Omental fat pad (tissue), 3 donors: ENCODE measurements at regions not wholly inside any gene's neighbourhood (a gene's known extent, or its start where the extent isn't known, plus 50 kb on each side); places are given as distances from the start of the nearest gene placed in this dataset.

Experiments used
- ATAC-seq: fragments of 150-250 bp; one replicate; pipeline ENCODE4 v1.9.1; 2016; ENCODE audit warnings: mild to moderate bottlenecking, moderate library complexity; ENCODE audit not compliant: low FRiP score
- DNase-seq: peaks from one replicate; pipeline ENCODE4 v3.0.0-alpha.2; 2019; ENCODE audit warnings: low spot score
- TF ChIP-seq, protein P1 (sequence below), 3 donors: fragments of 450-650 bp; IDR thresholded peaks; one replicate each; pipeline ENCODE4 v1.5.1; 2016 to 2017; ENCODE audit warnings: antibody characterized with exemption in 3 of 3, mild to moderate bottlenecking in 3 of 3, moderate library complexity in 2 of 3

DNA sequence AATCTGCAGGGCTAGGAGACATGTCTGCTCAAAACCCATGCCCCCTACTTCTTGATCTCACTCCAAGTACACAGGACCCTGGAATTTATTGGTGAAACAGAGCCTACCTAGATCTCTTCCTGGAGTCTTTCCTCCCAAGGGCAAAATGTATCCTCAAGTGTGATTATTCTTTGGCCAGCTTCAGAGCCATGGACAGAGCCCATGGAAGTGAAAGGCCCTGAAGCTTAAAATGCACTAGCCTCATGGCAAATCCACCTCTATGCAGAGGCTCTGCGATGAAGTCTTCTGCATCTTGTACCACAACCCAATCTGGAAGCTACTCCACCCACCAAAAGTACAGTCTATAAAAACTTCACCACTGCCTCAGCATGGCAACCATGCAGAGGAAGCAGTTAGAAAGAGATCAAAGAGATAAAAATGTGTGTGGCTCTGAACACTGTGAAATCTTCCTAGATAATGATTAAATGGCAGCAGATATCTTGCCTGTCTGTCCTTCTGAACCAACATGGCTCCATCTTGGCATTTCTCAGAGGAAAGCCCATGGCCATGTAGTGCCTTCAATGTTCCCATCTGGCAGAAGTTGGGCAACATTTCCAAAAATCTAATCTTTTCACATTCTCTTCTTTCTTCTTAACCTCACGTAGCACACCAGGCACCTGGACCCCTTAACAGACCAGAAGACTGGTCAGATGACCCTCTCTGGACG lies 142.9 kb upstream of the KLF7 start:
- DNase-seq: no peak
- ATAC-seq: no peak
- TF ChIP-seq, protein P1, sequence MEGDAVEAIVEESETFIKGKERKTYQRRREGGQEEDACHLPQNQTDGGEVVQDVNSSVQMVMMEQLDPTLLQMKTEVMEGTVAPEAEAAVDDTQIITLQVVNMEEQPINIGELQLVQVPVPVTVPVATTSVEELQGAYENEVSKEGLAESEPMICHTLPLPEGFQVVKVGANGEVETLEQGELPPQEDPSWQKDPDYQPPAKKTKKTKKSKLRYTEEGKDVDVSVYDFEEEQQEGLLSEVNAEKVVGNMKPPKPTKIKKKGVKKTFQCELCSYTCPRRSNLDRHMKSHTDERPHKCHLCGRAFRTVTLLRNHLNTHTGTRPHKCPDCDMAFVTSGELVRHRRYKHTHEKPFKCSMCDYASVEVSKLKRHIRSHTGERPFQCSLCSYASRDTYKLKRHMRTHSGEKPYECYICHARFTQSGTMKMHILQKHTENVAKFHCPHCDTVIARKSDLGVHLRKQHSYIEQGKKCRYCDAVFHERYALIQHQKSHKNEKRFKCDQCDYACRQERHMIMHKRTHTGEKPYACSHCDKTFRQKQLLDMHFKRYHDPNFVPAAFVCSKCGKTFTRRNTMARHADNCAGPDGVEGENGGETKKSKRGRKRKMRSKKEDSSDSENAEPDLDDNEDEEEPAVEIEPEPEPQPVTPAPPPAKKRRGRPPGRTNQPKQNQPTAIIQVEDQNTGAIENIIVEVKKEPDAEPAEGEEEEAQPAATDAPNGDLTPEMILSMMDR (IDR thresholded peaks at IDR 0.05): no peak

DNA sequence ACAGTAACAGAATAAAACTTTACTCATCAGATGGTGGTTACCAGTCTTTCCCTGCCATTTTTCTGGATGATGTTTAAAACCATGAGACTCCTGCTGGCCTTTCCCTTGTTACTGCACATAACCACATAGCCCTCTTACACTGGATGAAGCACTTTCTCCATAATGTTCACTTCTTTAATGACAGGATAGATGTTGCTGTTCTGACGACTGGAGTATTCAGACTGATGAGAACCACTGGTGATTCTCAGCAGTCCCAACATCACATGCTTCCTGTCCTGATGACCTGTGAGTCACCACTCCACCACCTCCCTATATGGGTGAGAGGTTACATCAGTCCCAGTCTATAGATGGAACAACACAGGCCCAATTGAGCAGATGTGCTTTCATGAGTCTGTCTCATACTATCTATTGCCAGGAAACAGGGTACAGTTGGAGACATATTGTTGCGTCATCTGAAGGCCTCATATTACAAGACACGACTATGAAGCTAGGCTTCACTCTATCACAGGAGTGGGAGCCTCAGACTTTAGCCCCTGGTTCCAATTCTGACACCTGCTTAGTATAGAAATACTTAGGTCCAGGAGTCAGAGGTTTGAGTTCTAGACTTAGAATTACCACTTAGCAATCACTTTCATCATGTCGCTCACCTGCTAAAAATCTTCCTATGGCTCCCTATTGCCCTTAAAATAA lies 145.7 kb upstream of the KLF7 start:
- TF ChIP-seq, protein P1 (IDR thresholded peaks at IDR 0.05): no peak
- ATAC-seq: peak; percentile 80

DNA sequence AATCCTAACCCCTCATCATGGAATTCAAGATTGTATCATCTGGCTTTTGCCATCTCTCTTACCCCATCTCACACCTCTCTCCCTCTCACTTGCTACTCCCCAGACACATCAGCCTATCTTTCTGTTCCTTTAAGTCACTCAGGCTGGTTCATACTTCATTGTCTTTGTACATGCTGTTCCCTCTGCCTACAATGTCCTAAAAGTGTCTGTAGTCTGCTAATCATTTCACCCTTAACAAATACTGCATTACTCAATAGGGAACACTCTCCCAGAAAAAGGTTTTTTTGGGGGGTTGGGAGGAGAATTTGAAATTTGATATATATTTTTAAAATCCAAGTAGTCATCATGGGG lies 146.2 kb upstream of the KLF7 start:
- TF ChIP-seq, protein P1 (IDR thresholded peaks at IDR 0.05): no peak
- no peak for ATAC-seq
- DNase-seq: no peak

More for the DNA sequence above, 145.7 kb upstream of the KLF7 start:
- no peak for DNase-seq

DNA sequence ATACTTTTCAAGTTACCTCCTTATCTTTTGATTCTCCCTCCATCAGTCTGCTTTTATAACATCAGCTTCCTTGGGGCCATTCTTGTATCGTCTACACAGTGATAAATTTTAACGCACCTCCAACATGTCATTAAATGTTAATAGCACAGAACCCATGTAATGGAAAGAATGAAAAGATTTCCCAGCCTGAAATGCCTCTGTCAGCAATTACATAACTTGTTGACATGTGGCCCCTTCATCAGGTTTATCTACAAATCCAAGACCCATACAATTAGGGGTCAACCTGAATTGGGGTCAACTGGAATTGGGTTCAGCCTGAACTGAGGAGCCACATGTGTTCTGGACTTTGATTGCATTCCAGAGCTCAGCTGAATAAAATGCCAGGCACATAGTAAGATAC lies 148.2 kb upstream of the KLF7 start:
- no peak for DNase-seq
- ATAC-seq: no peak
- TF ChIP-seq, protein P1 (IDR thresholded peaks at IDR 0.05): no peak

DNA sequence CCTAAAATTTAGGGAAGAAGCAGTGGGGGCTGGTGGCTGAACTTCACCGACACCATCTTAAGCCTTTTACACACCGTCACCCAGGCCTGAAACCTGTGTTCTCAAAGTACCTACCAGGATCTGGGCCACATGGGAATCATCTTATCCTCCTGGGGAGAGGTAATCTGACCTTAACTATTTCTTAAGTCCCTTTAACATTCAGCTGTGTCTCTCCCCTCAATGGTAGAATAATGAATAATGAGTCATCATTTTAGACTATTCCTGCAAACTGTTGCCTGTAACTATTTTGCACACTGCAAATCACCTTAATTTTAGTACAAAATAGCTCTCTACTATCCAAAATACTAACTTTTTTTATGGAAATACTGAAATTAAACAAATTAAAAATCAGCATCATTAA lies 149.4 kb upstream of the KLF7 start:
- DNase-seq: no peak
- no peak for ATAC-seq
- TF ChIP-seq, protein P1 (IDR thresholded peaks at IDR 0.05): no peak

DNA sequence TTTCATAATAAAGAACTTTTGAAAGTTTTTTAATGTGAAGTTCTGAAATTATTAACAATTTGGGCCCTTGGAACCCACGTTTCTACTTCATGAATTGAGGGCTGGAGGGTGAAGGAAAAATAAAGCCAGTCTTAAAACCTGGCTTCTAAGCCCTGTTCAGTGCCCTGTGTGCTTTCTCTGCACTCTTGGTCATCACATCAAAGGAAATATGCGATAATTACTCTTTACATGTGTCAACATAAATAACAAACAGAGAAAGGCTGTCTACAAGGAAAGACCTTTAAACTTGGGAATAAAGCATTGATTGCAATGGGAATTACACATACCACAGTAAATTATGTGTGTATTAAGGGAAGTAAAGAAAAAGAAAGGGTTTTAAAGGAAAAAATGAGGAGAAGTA lies 150.7 kb upstream of the KLF7 start:
- ATAC-seq (no peak), DNase-seq (no peak)
- TF ChIP-seq, protein P1 (IDR thresholded peaks at IDR 0.05): no peak

DNA sequence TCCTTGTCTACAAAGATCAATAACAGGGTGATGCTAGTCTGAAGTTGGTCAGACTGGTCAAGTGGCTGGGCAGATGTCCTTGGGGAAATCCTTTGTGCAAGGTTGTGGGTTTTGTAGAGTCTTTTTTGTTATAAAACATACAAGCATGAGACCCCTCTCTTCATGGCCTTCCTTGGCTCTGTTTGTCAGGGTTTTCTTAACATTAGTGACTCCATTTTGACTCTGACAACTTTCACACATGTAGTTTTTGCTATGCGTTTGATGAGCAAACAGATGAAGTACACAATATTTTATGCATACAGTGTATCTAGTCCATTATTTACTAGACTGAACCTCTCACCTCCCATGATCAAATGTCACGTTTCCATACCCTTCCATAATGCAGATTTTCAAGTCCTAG lies 151.2 kb upstream of the KLF7 start:
- DNase-seq (no peak), ATAC-seq (no peak)
- TF ChIP-seq, protein P1 (IDR thresholded peaks at IDR 0.05): no peak
